ENCODE measurements at regions not wholly inside any gene's neighbourhood (a gene's known extent, or its start where the extent isn't known, plus 50 kb on each side); places are given as distances from the start of the nearest gene placed in this dataset.

DNA sequence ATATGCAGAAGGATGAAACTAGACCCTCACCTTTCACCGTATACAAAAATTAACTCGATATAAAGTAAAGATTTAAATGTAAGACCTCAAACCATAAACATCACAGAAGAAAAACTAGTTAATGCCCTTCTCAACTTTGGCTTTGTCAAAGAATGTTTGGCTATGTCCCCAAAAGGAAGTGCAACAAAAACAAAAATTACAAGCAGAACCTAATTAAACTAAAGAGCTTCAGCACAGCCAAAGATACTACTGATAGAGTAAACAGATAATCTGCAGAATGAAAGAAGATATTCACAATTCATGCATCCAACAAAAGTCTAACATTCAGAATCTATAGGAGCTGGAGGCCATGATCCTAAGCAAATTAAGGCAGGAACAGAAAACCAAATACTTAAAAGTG lies 824.6 kb upstream of the NEGR1 start:
- TF ChIP-seq POLR2A (IDR thresholded peaks at IDR 0.05; ENCODE audit: low read depth, low read length), result no peak
- TF ChIP-seq SPI1 (IDR thresholded peaks at IDR 0.05; ENCODE audit: low read depth, low read length), result no peak
- TF ChIP-seq POLR2AphosphoS5 (IDR thresholded peaks at IDR 0.05; ENCODE audit: low read depth, low read length), result no peak
- TF ChIP-seq TAF1 (IDR thresholded peaks at IDR 0.05; ENCODE audit: low read depth, low read length), result no peak
